ENCODE measurements at regions not wholly inside any gene's neighbourhood (a gene's known extent, or its start where the extent isn't known, plus 50 kb on each side); places are given as distances from the start of the nearest gene placed in this dataset.

DNA sequence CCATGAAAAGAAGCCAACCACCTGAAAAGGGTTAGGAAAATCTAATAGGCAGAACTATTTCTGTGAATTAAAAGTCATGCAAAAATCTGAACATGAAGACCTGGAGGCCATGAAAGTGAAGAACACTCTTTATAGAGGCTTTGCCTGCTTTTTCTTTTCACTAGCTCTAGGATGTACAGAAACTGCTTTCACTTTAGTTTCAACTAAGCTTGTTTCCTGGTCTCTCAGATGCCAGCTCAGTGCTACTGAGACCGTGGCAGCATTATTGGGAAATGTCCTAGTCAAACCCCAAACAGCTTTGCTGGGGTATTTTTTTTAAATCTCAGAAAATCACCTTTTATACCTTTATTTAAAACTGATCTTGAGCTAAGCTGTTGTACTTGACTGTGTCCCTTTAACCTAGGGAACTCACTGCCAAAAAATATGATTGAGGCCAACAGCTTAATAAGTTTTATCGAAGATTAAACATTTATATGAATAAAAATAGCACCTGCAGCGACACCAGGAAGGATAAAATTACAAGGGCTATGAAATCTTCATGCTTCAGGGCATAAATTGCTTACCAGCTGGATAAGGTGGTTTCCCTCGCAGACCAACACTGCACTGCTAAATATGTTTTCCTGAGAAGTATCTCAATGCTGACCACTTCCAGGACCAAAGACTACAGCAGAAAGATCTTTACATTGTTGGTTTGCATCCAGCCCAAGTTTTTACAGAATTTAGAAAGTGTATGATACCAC is 621.8 kb upstream of the ZFHX3 start:
- TF ChIP-seq, protein P1, sequence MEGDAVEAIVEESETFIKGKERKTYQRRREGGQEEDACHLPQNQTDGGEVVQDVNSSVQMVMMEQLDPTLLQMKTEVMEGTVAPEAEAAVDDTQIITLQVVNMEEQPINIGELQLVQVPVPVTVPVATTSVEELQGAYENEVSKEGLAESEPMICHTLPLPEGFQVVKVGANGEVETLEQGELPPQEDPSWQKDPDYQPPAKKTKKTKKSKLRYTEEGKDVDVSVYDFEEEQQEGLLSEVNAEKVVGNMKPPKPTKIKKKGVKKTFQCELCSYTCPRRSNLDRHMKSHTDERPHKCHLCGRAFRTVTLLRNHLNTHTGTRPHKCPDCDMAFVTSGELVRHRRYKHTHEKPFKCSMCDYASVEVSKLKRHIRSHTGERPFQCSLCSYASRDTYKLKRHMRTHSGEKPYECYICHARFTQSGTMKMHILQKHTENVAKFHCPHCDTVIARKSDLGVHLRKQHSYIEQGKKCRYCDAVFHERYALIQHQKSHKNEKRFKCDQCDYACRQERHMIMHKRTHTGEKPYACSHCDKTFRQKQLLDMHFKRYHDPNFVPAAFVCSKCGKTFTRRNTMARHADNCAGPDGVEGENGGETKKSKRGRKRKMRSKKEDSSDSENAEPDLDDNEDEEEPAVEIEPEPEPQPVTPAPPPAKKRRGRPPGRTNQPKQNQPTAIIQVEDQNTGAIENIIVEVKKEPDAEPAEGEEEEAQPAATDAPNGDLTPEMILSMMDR (conservative IDR thresholded peaks at IDR 0.05; ENCODE audit: low read length) = no peak
- TF ChIP-seq EZH2phosphoT487 (IDR thresholded peaks at IDR 0.05; ENCODE audit: borderline replicate concordance, low read depth, low read length) = no peak

All from OCI-LY7 (cell line).